VCaP (cell line): ENCODE measurements at regions not wholly inside any gene's neighbourhood (a gene's known extent, or its start where the extent isn't known, plus 50 kb on each side); places are given as distances from the start of the nearest gene placed in this dataset.

ENCODE experiments used
- H3K27ac ChIP-seq: fragments of 450-650 bp; 2 replicates; pipeline ENCODE4 v1.5.1; 2017
- CTCF ChIP-seq: fragments of 450-650 bp; conservative IDR thresholded peaks from 2 replicates; pipeline ENCODE4 v1.5.1; 2017; ENCODE audit warnings: mild to moderate bottlenecking, moderate library complexity

- no peak for TF ChIP-seq CTCF
- H3K27ac ChIP-seq, result peak overlapping the region; percentile 40
Observed at GRCh38 chr5:73365301-73365853, 83.2 kb downstream of the FOXD1 start.

- TF ChIP-seq CTCF, result no peak
- no peak overlapping the region for H3K27ac ChIP-seq
Observed at GRCh38 chr5:73363911-73364730, 84.5 kb downstream of the FOXD1 start.

GRCh38 chr5:73359395-73359794, 89.2 kb downstream of the FOXD1 start:
- H3K27ac ChIP-seq, result no peak overlapping the region
- TF ChIP-seq CTCF, result no peak

GRCh38 chr5:73358366-73358765, 90.2 kb downstream of the FOXD1 start:
- TF ChIP-seq CTCF, result no peak
- H3K27ac ChIP-seq, result no peak overlapping the region

GRCh38 chr5:73357576-73357975, 91.0 kb downstream of the FOXD1 start:
- no peak overlapping the region for H3K27ac ChIP-seq
- no peak for TF ChIP-seq CTCF

GRCh38 chr5:73355108-73355507, 93.5 kb downstream of the FOXD1 start:
- no peak for TF ChIP-seq CTCF

GRCh38 chr5:73354406-73354805, 94.2 kb downstream of the FOXD1 start:
- H3K27ac ChIP-seq, result no peak overlapping the region
- no peak for TF ChIP-seq CTCF

More at GRCh38 chr5:73355108-73355507, 93.5 kb downstream of the FOXD1 start:
- no peak overlapping the region for H3K27ac ChIP-seq
